Activated T-cell treated with anti-CD3 and anti-CD28 coated beads, Interleukin-2, amount 50 U/mL, for 72 hours (primary cell): ENCODE measurements at regions not wholly inside any gene's neighbourhood (a gene's known extent, or its start where the extent isn't known, plus 50 kb on each side); places are given as distances from the start of the nearest gene placed in this dataset.

ENCODE experiments used
- ATAC-seq, 2 donors: fragments of 150-1000 bp; cut with Tn5 transposase; replicated peaks in 1 of 2; 2 replicates each; pipeline ENCODE4 v1.10.0; 2021; ENCODE audit warnings: moderate library complexity in 2 of 2, mild to moderate bottlenecking in 1 of 2
- DNase-seq, 2 donors: peaks; one replicate each; pipeline ENCODE4 v3.0.0; 2021 to 2022; ENCODE audit warnings: mixed read lengths in 1 of 2
- H3K27ac Mint-ChIP-seq: one replicate; pipeline ENCODE4 v1.8.0; 2022; ENCODE audit warnings: mild to moderate bottlenecking, moderate library complexity, mixed read lengths
- H3K27me3 Mint-ChIP-seq: one replicate; pipeline ENCODE4 v1.8.0; 2022; ENCODE audit warnings: low read depth, mixed read lengths
- H3K36me3 Mint-ChIP-seq, 2 donors: one replicate each; pipeline ENCODE4 v1.8.0; 2022; ENCODE audit warnings: mixed read lengths in 2 of 2, mild to moderate bottlenecking in 1 of 2; ENCODE audit not compliant: insufficient read depth in 2 of 2
- H3K4me1 Mint-ChIP-seq: one replicate; pipeline ENCODE4 v1.8.0; 2022; ENCODE audit warnings: low read depth, mixed read lengths
- H3K4me3 Mint-ChIP-seq, 2 donors: one replicate each; pipeline ENCODE4 v1.8.0; 2022; ENCODE audit warnings: mild to moderate bottlenecking in 2 of 2, mixed read lengths in 2 of 2, moderate library complexity in 2 of 2
- H3K9me3 Mint-ChIP-seq, 2 donors: one replicate each; pipeline ENCODE4 v1.8.0; 2022; ENCODE audit warnings: mixed read lengths in 2 of 2

GRCh38 chr7:24404315-24404714 is 120.3 kb downstream of the NPY start:
- H3K4me3 Mint-ChIP-seq: no peak overlapping the region
- H3K4me1 Mint-ChIP-seq: peaks cover 7% of the 10 kb centered on the region
- no peak overlapping the region for H3K27ac Mint-ChIP-seq
- no peaks in the 10 kb centered on the region for H3K9me3 Mint-ChIP-seq
- DNase-seq: no peak
- H3K36me3 Mint-ChIP-seq: no peaks in the 10 kb centered on the region
- no peak for ATAC-seq
- no peaks in the 10 kb centered on the region for H3K27me3 Mint-ChIP-seq

GRCh38 chr7:24405002-24405401 is 121.0 kb downstream of the NPY start:
- Mint-ChIP-seq H3K4me3 (no peak overlapping the region), H3K4me1 (peaks cover 7% of the 10 kb centered on the region), H3K9me3 (no peaks in the 10 kb centered on the region), H3K27me3 (no peaks in the 10 kb centered on the region), H3K36me3 (no peaks in the 10 kb centered on the region), H3K27ac (no peak overlapping the region)
- no peak for DNase-seq
- ATAC-seq: no peak

GRCh38 chr7:24406053-24406788 is 122.2 kb downstream of the NPY start:
- peak in 1 of 2 donors; percentile 30 for ATAC-seq
- Mint-ChIP-seq H3K4me3 (no peak overlapping the region), H3K27me3 (no peaks in the 10 kb centered on the region), H3K36me3 (no peaks in the 10 kb centered on the region), H3K4me1 (peaks cover 7% of the 10 kb centered on the region), H3K9me3 (no peaks in the 10 kb centered on the region), H3K27ac (no peak overlapping the region)
- DNase-seq: no peak

GRCh38 chr7:24406789-24407299 is 122.9 kb downstream of the NPY start:
- Mint-ChIP-seq H3K4me3 (no peak overlapping the region), H3K36me3 (no peaks in the 10 kb centered on the region), H3K27me3 (no peaks in the 10 kb centered on the region), H3K4me1 (peaks cover 7% of the 10 kb centered on the region), H3K9me3 (no peaks in the 10 kb centered on the region), H3K27ac (no peak overlapping the region)
- DNase-seq: no peak
- no peak for ATAC-seq

GRCh38 chr7:24407965-24408364 is 124.0 kb downstream of the NPY start:
- peaks cover 7% of the 10 kb centered on the region for H3K4me1 Mint-ChIP-seq
- no peak overlapping the region for H3K27ac Mint-ChIP-seq
- no peaks in the 10 kb centered on the region for H3K9me3 Mint-ChIP-seq
- no peaks in the 10 kb centered on the region for H3K27me3 Mint-ChIP-seq
- DNase-seq (no peak), ATAC-seq (no peak)
- no peak overlapping the region for H3K4me3 Mint-ChIP-seq
- no peaks in the 10 kb centered on the region for H3K36me3 Mint-ChIP-seq

- H3K4me1 Mint-ChIP-seq: peaks cover 7% of the 10 kb centered on the region
- no peak overlapping the region for H3K4me3 Mint-ChIP-seq
- ATAC-seq: no peak
- peaks cover 0 to 3% of the 10 kb centered on the region in 2 donors for H3K9me3 Mint-ChIP-seq
- no peak overlapping the region for H3K27ac Mint-ChIP-seq
- H3K36me3 Mint-ChIP-seq: peaks cover 0 to 4% of the 10 kb centered on the region in 2 donors
- no peaks in the 10 kb centered on the region for H3K27me3 Mint-ChIP-seq
- DNase-seq: no peak
Observed at GRCh38 chr7:24408798-24409430, 124.9 kb downstream of the NPY start.

- no peak for DNase-seq
Observed at GRCh38 chr7:24409431-24410024, 125.5 kb downstream of the NPY start.

GRCh38 chr7:24411226-24411625 is 127.2 kb downstream of the NPY start:
- H3K27me3 Mint-ChIP-seq: peaks cover 9% of the 10 kb centered on the region
- no peak for ATAC-seq
- H3K27ac Mint-ChIP-seq: no peak overlapping the region

More at GRCh38 chr7:24409431-24410024, 125.5 kb downstream of the NPY start:
- no peak overlapping the region for H3K27ac Mint-ChIP-seq
- H3K9me3 Mint-ChIP-seq: peaks cover 0 to 3% of the 10 kb centered on the region in 2 donors
- H3K4me3 Mint-ChIP-seq: no peak overlapping the region
- no peak for ATAC-seq
- H3K4me1 Mint-ChIP-seq: peaks cover 7% of the 10 kb centered on the region
- peaks cover 0 to 4% of the 10 kb centered on the region in 2 donors for H3K36me3 Mint-ChIP-seq
- peaks cover 5% of the 10 kb centered on the region for H3K27me3 Mint-ChIP-seq

GRCh38 chr7:24417526-24418120 is 133.6 kb downstream of the NPY start:
- ATAC-seq: no peak
- Mint-ChIP-seq H3K9me3 (peaks cover 0 to 3% of the 10 kb centered on the region in 2 donors), H3K4me3 (no peak overlapping the region), H3K27me3 (peaks cover 15% of the 10 kb centered on the region), H3K4me1 (no peaks in the 10 kb centered on the region), H3K36me3 (peaks cover 0 to 4% of the 10 kb centered on the region in 2 donors), H3K27ac (no peak overlapping the region)
- DNase-seq: no peak

More at GRCh38 chr7:24411226-24411625, 127.2 kb downstream of the NPY start:
- no peak for DNase-seq
- peaks cover 0 to 4% of the 10 kb centered on the region in 2 donors for H3K36me3 Mint-ChIP-seq
- H3K4me3 Mint-ChIP-seq: no peak overlapping the region
- H3K9me3 Mint-ChIP-seq: peaks cover 0 to 3% of the 10 kb centered on the region in 2 donors
- peaks cover 2% of the 10 kb centered on the region for H3K4me1 Mint-ChIP-seq

GRCh38 chr7:24419077-24419476 is 135.1 kb downstream of the NPY start:
- Mint-ChIP-seq H3K9me3 (no peaks in the 10 kb centered on the region), H3K27me3 (peaks cover 14% of the 10 kb centered on the region), H3K36me3 (no peaks in the 10 kb centered on the region), H3K4me3 (no peak overlapping the region), H3K4me1 (no peaks in the 10 kb centered on the region), H3K27ac (no peak overlapping the region)
- ATAC-seq: no peak
- DNase-seq: no peak

- Mint-ChIP-seq H3K27ac (no peak overlapping the region), H3K4me3 (no peak overlapping the region), H3K27me3 (peaks cover 10% of the 10 kb centered on the region), H3K9me3 (no peaks in the 10 kb centered on the region), H3K36me3 (no peaks in the 10 kb centered on the region), H3K4me1 (no peaks in the 10 kb centered on the region)
- DNase-seq (no peak), ATAC-seq (no peak)
Observed at GRCh38 chr7:24419511-24419910, 135.5 kb downstream of the NPY start.

- Mint-ChIP-seq H3K36me3 (no peaks in the 10 kb centered on the region), H3K27me3 (peaks cover 11% of the 10 kb centered on the region), H3K4me3 (no peak overlapping the region), H3K27ac (no peak overlapping the region), H3K9me3 (peaks cover 0 to 6% of the 10 kb centered on the region in 2 donors), H3K4me1 (no peaks in the 10 kb centered on the region)
- DNase-seq: no peak
- ATAC-seq: no peak
Observed at GRCh38 chr7:24422441-24423010, 138.5 kb downstream of the NPY start.

- H3K4me1 Mint-ChIP-seq: no peaks in the 10 kb centered on the region
- DNase-seq (no peak), ATAC-seq (no peak)
- H3K9me3 Mint-ChIP-seq: peaks cover 0 to 6% of the 10 kb centered on the region in 2 donors
- no peak overlapping the region for H3K4me3 Mint-ChIP-seq
- H3K36me3 Mint-ChIP-seq: no peaks in the 10 kb centered on the region
- peaks cover 19% of the 10 kb centered on the region for H3K27me3 Mint-ChIP-seq
- no peak overlapping the region for H3K27ac Mint-ChIP-seq
Observed at GRCh38 chr7:24425664-24426063, 141.7 kb downstream of the NPY start.
